ENCODE measurements at regions not wholly inside any gene's neighbourhood (a gene's known extent, or its start where the extent isn't known, plus 50 kb on each side); places are given as distances from the start of the nearest gene placed in this dataset.

GRCh38 chr5:61653807-61654580 lies 321.9 kb downstream of the ZSWIM6 start:
- Mint-ChIP-seq H3K4me3 (ENCODE audit: low read depth, unreplicated experiment) (no peak overlapping the region), H3K4me1 (ENCODE audit: low read depth, unreplicated experiment) (no peaks in the 10 kb centered on the region), H3K27me3 (ENCODE audit: unreplicated experiment) (peaks cover 15% of the 10 kb centered on the region), H3K9me3 (ENCODE audit: low read depth, unreplicated experiment) (no peaks in the 10 kb centered on the region), H3K36me3 (ENCODE audit: insufficient read depth, unreplicated experiment) (no peaks in the 10 kb centered on the region), H3K27ac (ENCODE audit: unreplicated experiment) (no peak overlapping the region)
- BruUV-seq (replicated peaks): no TSS peak
- TF ChIP-seq CTCF (IDR thresholded peaks at IDR 0.05; ENCODE audit: unreplicated experiment): no peak
- intact Hi-C loops (cut with micrococcal nuclease; ENCODE audit: unreplicated experiment): no loop called here
- DNase-seq: no peak
- CTCF ChIA-PET: interaction anchor here (0.6 kb wide), 1 partner anchor 186 kb away, joined by 4 read pairs; no protein-coding TSS in a partner anchor

- H3K4me3 Mint-ChIP-seq (ENCODE audit: low read depth, unreplicated experiment): no peak overlapping the region
- CTCF ChIA-PET: interaction anchor here (0.6 kb wide), 1 partner anchor 74 kb away, joined by 3 read pairs; no protein-coding TSS in a partner anchor
- intact Hi-C loops (cut with micrococcal nuclease; ENCODE audit: unreplicated experiment): loop anchor here (5.0 kb wide), 3 partner anchors 293 to 493 kb away; partner anchors contain the start of genes SMIM15 and ZSWIM6
- no peaks in the 10 kb centered on the region for H3K36me3 Mint-ChIP-seq (ENCODE audit: insufficient read depth, unreplicated experiment)
- H3K9me3 Mint-ChIP-seq (ENCODE audit: low read depth, unreplicated experiment): no peaks in the 10 kb centered on the region
- no TSS peak for BruUV-seq (replicated peaks)
- DNase-seq: no peak
- H3K27me3 Mint-ChIP-seq (ENCODE audit: unreplicated experiment): peaks cover 21% of the 10 kb centered on the region
- H3K27ac Mint-ChIP-seq (ENCODE audit: unreplicated experiment): no peak overlapping the region
- no peak for TF ChIP-seq CTCF (IDR thresholded peaks at IDR 0.05; ENCODE audit: unreplicated experiment)
- no peaks in the 10 kb centered on the region for H3K4me1 Mint-ChIP-seq (ENCODE audit: low read depth, unreplicated experiment)
Measured at GRCh38 chr5:61654876-61655275, 322.8 kb downstream of the ZSWIM6 start.

- H3K27me3 Mint-ChIP-seq (ENCODE audit: unreplicated experiment): peaks cover 41% of the 10 kb centered on the region
- intact Hi-C loops (cut with micrococcal nuclease; ENCODE audit: unreplicated experiment): loop anchor here (5.0 kb wide), 3 partner anchors 295 to 495 kb away; partner anchors contain the start of genes SMIM15 and ZSWIM6
- no peak overlapping the region for H3K27ac Mint-ChIP-seq (ENCODE audit: unreplicated experiment)
- no peaks in the 10 kb centered on the region for H3K9me3 Mint-ChIP-seq (ENCODE audit: low read depth, unreplicated experiment)
- TF ChIP-seq CTCF (IDR thresholded peaks at IDR 0.05; ENCODE audit: unreplicated experiment): no peak
- CTCF ChIA-PET: no interaction called here
- no peak overlapping the region for H3K4me3 Mint-ChIP-seq (ENCODE audit: low read depth, unreplicated experiment)
- no TSS peak for BruUV-seq (replicated peaks)
- H3K36me3 Mint-ChIP-seq (ENCODE audit: insufficient read depth, unreplicated experiment): no peaks in the 10 kb centered on the region
- H3K4me1 Mint-ChIP-seq (ENCODE audit: low read depth, unreplicated experiment): no peaks in the 10 kb centered on the region
- DNase-seq: no peak
Measured at GRCh38 chr5:61657010-61657409, 325.0 kb downstream of the ZSWIM6 start.

GRCh38 chr5:61657686-61658085 lies 325.6 kb downstream of the ZSWIM6 start:
- BruUV-seq (replicated peaks): no TSS peak
- no peak overlapping the region for H3K27ac Mint-ChIP-seq (ENCODE audit: unreplicated experiment)

More at GRCh38 chr5:61657686-61658085, 325.6 kb downstream of the ZSWIM6 start:
- intact Hi-C loops (cut with micrococcal nuclease; ENCODE audit: unreplicated experiment): loop anchor here (1.0 to 5.0 kb wide), 5 partner anchors 277 to 602 kb away; partner anchors contain the start of genes SMIM15 and ZSWIM6
- H3K4me3 Mint-ChIP-seq (ENCODE audit: low read depth, unreplicated experiment): no peak overlapping the region
- H3K9me3 Mint-ChIP-seq (ENCODE audit: low read depth, unreplicated experiment): no peaks in the 10 kb centered on the region
- H3K36me3 Mint-ChIP-seq (ENCODE audit: insufficient read depth, unreplicated experiment): no peaks in the 10 kb centered on the region
- H3K4me1 Mint-ChIP-seq (ENCODE audit: low read depth, unreplicated experiment): no peaks in the 10 kb centered on the region
- no peak for DNase-seq
- peaks cover 48% of the 10 kb centered on the region for H3K27me3 Mint-ChIP-seq (ENCODE audit: unreplicated experiment)
- no peak for TF ChIP-seq CTCF (IDR thresholded peaks at IDR 0.05; ENCODE audit: unreplicated experiment)
- CTCF ChIA-PET: no interaction called here
